NCI-H1092 treated with DMSO at 0.1 percent for 48 hours (cell line): ENCODE measurements at regions not wholly inside any gene's neighbourhood (a gene's known extent, or its start where the extent isn't known, plus 50 kb on each side); places are given as distances from the start of the nearest gene placed in this dataset.
"Not testable (repeated sequence)": the region's sequence is repeated elsewhere in the genome, so short reads cannot be mapped to it uniquely, and the experiment has no call there.

Experiments
- DNase-seq: peaks from one replicate; lab custom pipeline; 2025; lab: John Stamatoyannopoulos, UW

GRCh38 chrX:35406386-35406785, 391.8 kb upstream of the MAGEB16 start:
- DNase-seq = no peak

GRCh38 chrX:35416782-35417181, 381.4 kb upstream of the MAGEB16 start:
- DNase-seq = no peak

- DNase-seq = no peak
These were observed 366.1 kb upstream of the MAGEB16 start for GRCh38 chrX:35432056-35432455.

- DNase-seq = no peak
These were observed 359.0 kb upstream of the MAGEB16 start for GRCh38 chrX:35439034-35439660.

- DNase-seq = no peak
These were observed 358.4 kb upstream of the MAGEB16 start for GRCh38 chrX:35439692-35440091.

GRCh38 chrX:35442421-35442820, 355.7 kb upstream of the MAGEB16 start:
- DNase-seq = no peak

- not testable (repeated sequence) for DNase-seq
These were observed 355.0 kb upstream of the MAGEB16 start for GRCh38 chrX:35443091-35443582.

GRCh38 chrX:35444671-35445355, 353.3 kb upstream of the MAGEB16 start:
- DNase-seq = no peak

GRCh38 chrX:35445912-35446311, 352.2 kb upstream of the MAGEB16 start:
- no peak for DNase-seq

GRCh38 chrX:35456891-35457290, 341.3 kb upstream of the MAGEB16 start:
- DNase-seq = no peak

GRCh38 chrX:35458142-35458541, 340.0 kb upstream of the MAGEB16 start:
- no peak for DNase-seq

- DNase-seq = no peak
These were observed 337.0 kb upstream of the MAGEB16 start for GRCh38 chrX:35461164-35461563.

- DNase-seq = not testable (repeated sequence)
These were observed 301.5 kb upstream of the MAGEB16 start for GRCh38 chrX:35496671-35497070.

GRCh38 chrX:35497453-35497852, 300.7 kb upstream of the MAGEB16 start:
- DNase-seq = not testable (repeated sequence)

- DNase-seq = no peak
These were observed 298.9 kb upstream of the MAGEB16 start for GRCh38 chrX:35499071-35499862.

- DNase-seq = no peak
These were observed 290.4 kb upstream of the MAGEB16 start for GRCh38 chrX:35507701-35508100.

- DNase-seq = not testable (repeated sequence)
These were observed 250.1 kb upstream of the MAGEB16 start for GRCh38 chrX:35548003-35548402.

- DNase-seq = no peak
These were observed 240.2 kb upstream of the MAGEB16 start for GRCh38 chrX:35557916-35558315.

- DNase-seq = no peak
These were observed 236.2 kb upstream of the MAGEB16 start for GRCh38 chrX:35561985-35562384.

- DNase-seq = no peak
These were observed 235.7 kb upstream of the MAGEB16 start for GRCh38 chrX:35562395-35562794.

- no peak for DNase-seq
These were observed 207.9 kb upstream of the MAGEB16 start for GRCh38 chrX:35590210-35590609.

GRCh38 chrX:35611562-35611961, 186.6 kb upstream of the MAGEB16 start:
- DNase-seq = not testable (repeated sequence)

- DNase-seq = no peak
These were observed 180.3 kb upstream of the MAGEB16 start for GRCh38 chrX:35617836-35618235.
